DND-41 (cell line): ENCODE measurements at regions not wholly inside any gene's neighbourhood (a gene's known extent, or its start where the extent isn't known, plus 50 kb on each side); places are given as distances from the start of the nearest gene placed in this dataset.

Experiments
- ATAC-seq: fragments of 200-7000 bp; cut with Tn5 transposase; 3 replicates; pipeline ENCODE4 v1.9.1; 2021; ENCODE audit warnings: low read depth; ENCODE audit not compliant: insufficient read depth
- DNase-seq: peaks from one replicate; pipeline ENCODE4 v3.0.0-alpha.2; 2020
- H2AFZ ChIP-seq: 2 replicates; pipeline ENCODE4 v1.6.0; 2012; ENCODE audit warnings: low read depth, low read length
- H3K27ac ChIP-seq: 2 replicates; pipeline ENCODE4 v1.5.1; 2012; ENCODE audit warnings: low read length, inconsistent platforms
- H3K27me3 ChIP-seq: fragments of 200-600 bp; sonication (generic); 2 replicates; pipeline ENCODE4 v1.6.0; 2012; ENCODE audit warnings: low read length, mild to moderate bottlenecking, inconsistent platforms; ENCODE audit not compliant: insufficient read depth, poor library complexity
- H3K36me3 ChIP-seq: 2 replicates; pipeline ENCODE4 v1.5.1; 2012; ENCODE audit warnings: low read length, inconsistent platforms; ENCODE audit not compliant: insufficient read depth
- H3K4me1 ChIP-seq: 2 replicates; pipeline ENCODE4 v1.5.1; 2012; ENCODE audit warnings: mild to moderate bottlenecking, low read length; ENCODE audit not compliant: insufficient read depth
- H3K4me2 ChIP-seq: 2 replicates; pipeline ENCODE4 v1.6.0; 2012; ENCODE audit warnings: mild to moderate bottlenecking, moderate library complexity, low read length, inconsistent platforms; ENCODE audit not compliant: insufficient read depth
- H3K4me3 ChIP-seq, 2 experiments: fragments of 200-600 bp in 1 of 2; shearing (Covaris generic) in 1 of 2; 2 replicates each; pipeline ENCODE4 v1.5.1; 2012 to 2016; ENCODE audit warnings: inconsistent platforms in 2 of 2, low read length in 2 of 2, mild to moderate bottlenecking in 2 of 2, low read depth in 1 of 2, moderate library complexity in 1 of 2
- H3K79me2 ChIP-seq: 2 replicates; pipeline ENCODE4 v1.6.0; 2012; ENCODE audit warnings: low read length, inconsistent platforms; ENCODE audit not compliant: insufficient read depth
- H3K9ac ChIP-seq: 2 replicates; pipeline ENCODE4 v1.6.0; 2012; ENCODE audit warnings: low read depth, mild to moderate bottlenecking, inconsistent platforms, low read length, moderate library complexity
- H3K9me3 ChIP-seq: 2 replicates; pipeline ENCODE4 v1.5.1; 2012; ENCODE audit warnings: low read length, moderate library complexity, mild to moderate bottlenecking, inconsistent platforms; ENCODE audit not compliant: insufficient read depth, severe bottlenecking
- H4K20me1 ChIP-seq: 2 replicates; pipeline ENCODE4 v1.6.0; 2012; ENCODE audit warnings: low read length; ENCODE audit not compliant: insufficient read depth
- EZH2 ChIP-seq: IDR thresholded peaks from 3 replicates; pipeline ENCODE4 v1.6.1; 2012; ENCODE audit warnings: borderline replicate concordance, low read depth, mild to moderate bottlenecking, moderate library complexity, low read length, inconsistent platforms; ENCODE audit not compliant: severe bottlenecking
- TF ChIP-seq, protein P1 (sequence below): IDR thresholded peaks from 2 replicates; pipeline ENCODE4 v1.5.1; 2012; ENCODE audit warnings: borderline replicate concordance, low read length, moderate library complexity, mild to moderate bottlenecking; ENCODE audit not compliant: poor library complexity, severe bottlenecking; ENCODE audit errors: extremely low read depth

DNA sequence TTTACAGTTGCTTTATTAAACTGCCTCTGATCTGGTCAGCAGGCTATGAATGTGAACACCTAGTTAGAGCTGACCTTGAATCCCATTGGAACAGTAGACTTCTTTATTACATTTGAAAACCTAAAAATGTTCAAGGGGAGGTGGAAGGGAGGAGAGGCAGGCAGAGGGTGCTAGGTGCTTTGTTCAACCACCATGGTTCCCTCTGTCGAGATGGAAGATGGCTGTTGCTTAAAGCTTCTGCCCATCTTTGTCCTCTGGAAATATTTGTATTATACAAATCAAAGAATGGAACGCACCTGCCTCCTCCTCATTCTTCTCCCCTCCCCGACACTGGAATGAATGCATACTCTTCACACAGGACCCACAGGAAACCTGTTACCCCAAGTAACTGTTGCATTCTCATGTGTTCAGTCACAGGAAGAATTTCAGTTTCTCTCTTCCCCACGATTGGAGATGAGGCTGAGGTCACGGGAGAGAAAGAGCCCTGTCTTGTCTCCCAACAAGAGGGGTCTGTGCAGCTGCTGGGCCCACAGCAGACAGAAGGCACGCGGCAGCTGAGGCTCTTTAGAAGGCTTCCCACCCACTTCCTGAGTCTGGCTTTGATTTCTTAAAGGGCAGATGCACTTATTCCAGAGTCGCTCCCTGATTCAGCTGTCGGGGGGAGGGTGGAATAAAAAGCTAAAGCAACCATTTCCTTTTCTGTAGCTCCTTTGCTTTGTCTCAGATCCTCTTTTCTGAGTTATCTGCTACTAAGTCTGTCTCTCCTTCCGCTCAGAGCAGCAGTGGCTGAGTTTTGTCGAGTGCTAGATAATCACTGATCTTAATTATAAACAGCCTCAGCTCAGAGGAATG is 217.9 kb upstream of the BTG1 start:
- H3K4me3 ChIP-seq, result peak overlapping the region in 1 of 2 experiments; percentile 40; a peak in 2 of 4 replicates
- peaks cover 75% of the 10 kb centered on the region for H3K4me1 ChIP-seq
- peak; percentile 97 for DNase-seq
- H3K27ac ChIP-seq, result peak overlapping the region; percentile 93
- no peaks in the 10 kb centered on the region for H3K27me3 ChIP-seq
- no peaks in the 10 kb centered on the region for H4K20me1 ChIP-seq
- H2AFZ ChIP-seq, result peak overlapping the region; percentile 74
- peak overlapping the region; percentile 55 for H3K9ac ChIP-seq
- peaks cover 14% of the 10 kb centered on the region for H3K9me3 ChIP-seq
- no peaks in the 10 kb centered on the region for H3K79me2 ChIP-seq
- TF ChIP-seq, protein P1, sequence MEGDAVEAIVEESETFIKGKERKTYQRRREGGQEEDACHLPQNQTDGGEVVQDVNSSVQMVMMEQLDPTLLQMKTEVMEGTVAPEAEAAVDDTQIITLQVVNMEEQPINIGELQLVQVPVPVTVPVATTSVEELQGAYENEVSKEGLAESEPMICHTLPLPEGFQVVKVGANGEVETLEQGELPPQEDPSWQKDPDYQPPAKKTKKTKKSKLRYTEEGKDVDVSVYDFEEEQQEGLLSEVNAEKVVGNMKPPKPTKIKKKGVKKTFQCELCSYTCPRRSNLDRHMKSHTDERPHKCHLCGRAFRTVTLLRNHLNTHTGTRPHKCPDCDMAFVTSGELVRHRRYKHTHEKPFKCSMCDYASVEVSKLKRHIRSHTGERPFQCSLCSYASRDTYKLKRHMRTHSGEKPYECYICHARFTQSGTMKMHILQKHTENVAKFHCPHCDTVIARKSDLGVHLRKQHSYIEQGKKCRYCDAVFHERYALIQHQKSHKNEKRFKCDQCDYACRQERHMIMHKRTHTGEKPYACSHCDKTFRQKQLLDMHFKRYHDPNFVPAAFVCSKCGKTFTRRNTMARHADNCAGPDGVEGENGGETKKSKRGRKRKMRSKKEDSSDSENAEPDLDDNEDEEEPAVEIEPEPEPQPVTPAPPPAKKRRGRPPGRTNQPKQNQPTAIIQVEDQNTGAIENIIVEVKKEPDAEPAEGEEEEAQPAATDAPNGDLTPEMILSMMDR, result peak; percentile 27
- no peak for TF ChIP-seq EZH2
- H3K4me2 ChIP-seq, result peak overlapping the region; percentile 50
- ATAC-seq, result peak; percentile 93
- H3K36me3 ChIP-seq, result peaks cover 2% of the 10 kb centered on the region; the same call in 1 of the 2 replicates

DNA sequence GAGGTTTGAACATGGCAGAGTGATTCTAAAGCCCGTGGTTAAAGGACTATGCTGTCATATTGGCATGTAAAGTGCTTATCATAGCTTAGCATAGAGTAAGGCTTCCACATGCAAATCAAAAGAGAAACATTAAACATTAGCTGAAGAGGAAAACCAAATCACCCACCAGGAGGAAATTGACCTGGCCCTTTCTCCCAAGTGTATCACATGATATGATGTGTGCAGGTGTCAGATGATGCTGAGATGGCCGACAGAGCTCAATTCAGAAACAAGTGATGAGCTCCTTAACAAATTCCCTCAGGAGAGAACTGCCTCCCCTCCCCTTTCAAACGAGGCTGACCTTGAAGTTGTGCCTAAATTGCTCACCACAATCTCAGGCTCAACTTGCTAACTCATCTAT is 217.1 kb upstream of the BTG1 start:
- H3K27ac ChIP-seq, result peak overlapping the region; percentile 93
- peak overlapping the region in 1 of 2 experiments; percentile 31; a peak in 2 of 4 replicates for H3K4me3 ChIP-seq
- no peaks in the 10 kb centered on the region for H3K79me2 ChIP-seq
- peaks cover 2% of the 10 kb centered on the region; the same call in 1 of the 2 replicates for H3K36me3 ChIP-seq
- TF ChIP-seq, protein P1, result no peak
- no peak for TF ChIP-seq EZH2
- peak overlapping the region; percentile 50 for H3K4me2 ChIP-seq
- H3K4me1 ChIP-seq, result peaks cover 80% of the 10 kb centered on the region
- H3K27me3 ChIP-seq, result no peaks in the 10 kb centered on the region
- H3K9me3 ChIP-seq, result peaks cover 14% of the 10 kb centered on the region
- H2AFZ ChIP-seq, result peak overlapping the region; percentile 49
- H3K9ac ChIP-seq, result peak overlapping the region; percentile 55
- no peaks in the 10 kb centered on the region for H4K20me1 ChIP-seq
- ATAC-seq (peak; percentile 2; the same call in 1 of the 3 replicates), DNase-seq (peak; percentile 60)

DNA sequence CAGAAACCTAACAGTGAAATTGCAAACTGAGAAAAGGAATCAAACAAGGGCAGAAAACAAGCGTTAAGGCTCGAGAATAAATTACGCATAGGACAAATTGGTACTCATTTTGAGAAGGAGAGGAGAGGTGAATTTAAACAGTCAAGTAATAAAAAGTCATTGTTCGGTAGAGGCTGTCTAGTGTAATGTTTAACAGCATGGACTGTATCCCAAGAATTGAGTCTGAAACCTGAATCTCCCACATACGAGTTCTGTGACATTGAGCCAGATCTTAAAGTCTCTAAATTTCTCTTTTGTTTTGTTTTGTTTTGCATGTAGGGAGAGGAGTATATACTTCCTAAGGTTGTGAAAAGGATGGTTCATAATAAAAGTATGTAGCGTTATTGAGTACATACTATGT is 216.5 kb upstream of the BTG1 start:
- DNase-seq, result no peak
- no peaks in the 10 kb centered on the region for H3K27me3 ChIP-seq
- ATAC-seq, result no peak
- H3K27ac ChIP-seq, result peak overlapping the region; percentile 93
- H3K9ac ChIP-seq, result peak overlapping the region; percentile 55
- H3K4me2 ChIP-seq, result peak overlapping the region; percentile 50
- H3K4me1 ChIP-seq, result peaks cover 86% of the 10 kb centered on the region
- no peaks in the 10 kb centered on the region for H3K79me2 ChIP-seq
- peaks cover 2% of the 10 kb centered on the region; the same call in 1 of the 2 replicates for H3K36me3 ChIP-seq
- no peaks in the 10 kb centered on the region for H4K20me1 ChIP-seq
- no peak overlapping the region for H2AFZ ChIP-seq
- 0 out of 4 replicates have a peak overlapping the region, but pooled peaks of 1 of the 2 experiments have one; percentile 8 for H3K4me3 ChIP-seq
- no peak for TF ChIP-seq EZH2
- TF ChIP-seq, protein P1, result no peak
- peaks cover 14% of the 10 kb centered on the region for H3K9me3 ChIP-seq
